ACHN (cell line): ENCODE measurements at regions not wholly inside any gene's neighbourhood (a gene's known extent, or its start where the extent isn't known, plus 50 kb on each side); places are given as distances from the start of the nearest gene placed in this dataset.
"Not testable (repeated sequence)": the region's sequence is repeated elsewhere in the genome, so short reads cannot be mapped to it uniquely, and the experiment has no call there.

ENCODE experiments used
- DNase-seq: peaks from one replicate; pipeline ENCODE4 v3.0.0-alpha.2; 2015
- in situ Hi-C: cut with HindIII; loops from 2 replicates; pipeline ENCODE4 v1.10.0; 2017; ENCODE audit warnings: low sequenced_read_pairs, low pct_ligation_motif_present, low pct_unique_long_range_greater_than_20kb

DNA sequence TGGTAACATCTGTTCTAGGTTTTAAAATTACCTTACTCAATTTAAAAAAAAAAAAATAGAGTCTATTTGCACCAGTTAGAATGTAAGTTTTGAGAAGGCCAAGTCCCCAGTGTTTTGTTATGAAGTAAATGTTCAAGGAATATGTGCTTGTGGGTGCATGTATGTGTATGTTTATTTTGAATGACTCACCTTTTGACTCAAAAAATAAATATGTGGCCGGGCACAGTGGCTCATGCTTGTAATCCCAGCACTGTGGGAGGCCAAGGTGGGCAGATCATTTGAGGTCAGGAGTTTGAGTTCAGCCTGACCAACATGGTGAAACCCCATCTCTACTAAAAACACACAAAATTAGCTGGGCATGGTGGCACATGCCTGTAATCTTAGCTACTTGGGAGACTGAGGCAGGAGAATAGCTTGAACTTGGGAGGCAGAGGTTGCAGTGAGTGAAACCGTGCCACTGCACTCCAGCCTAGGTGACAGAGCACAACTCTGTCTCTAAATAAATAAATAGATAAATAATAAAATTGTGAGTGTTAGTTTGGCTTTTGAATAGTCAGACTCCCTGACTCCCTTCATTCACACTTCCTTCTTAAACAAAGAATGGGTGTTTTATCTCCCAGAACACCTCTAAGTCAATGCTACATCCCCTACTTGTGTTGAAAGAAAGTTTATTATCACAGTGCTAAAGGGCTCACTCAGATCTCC lies 511.3 kb upstream of the PCDH7 start:
- DNase-seq, result no peak
- in situ Hi-C loops, result no loop called here

DNA sequence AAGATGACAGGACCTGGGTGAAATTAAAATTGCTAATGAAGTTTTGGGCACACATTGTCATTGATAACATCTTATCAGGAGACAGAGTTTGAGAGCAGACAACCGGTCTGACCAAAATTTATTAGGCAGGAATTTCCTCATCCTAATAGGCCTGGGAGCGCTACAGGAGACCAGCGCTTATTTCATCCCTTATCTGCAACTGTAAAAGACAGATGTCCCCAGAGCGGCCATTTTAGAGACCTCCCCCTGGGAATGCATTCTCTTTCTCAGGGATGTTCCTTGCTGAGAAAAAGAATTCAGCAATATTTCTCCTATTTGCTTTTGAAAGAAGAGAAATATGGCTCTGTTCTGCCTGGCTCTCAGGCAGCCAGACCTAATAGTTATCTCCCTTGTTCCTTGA lies 504.2 kb upstream of the PCDH7 start:
- in situ Hi-C loops, DNase-seq: not testable (repeated sequence)

DNA sequence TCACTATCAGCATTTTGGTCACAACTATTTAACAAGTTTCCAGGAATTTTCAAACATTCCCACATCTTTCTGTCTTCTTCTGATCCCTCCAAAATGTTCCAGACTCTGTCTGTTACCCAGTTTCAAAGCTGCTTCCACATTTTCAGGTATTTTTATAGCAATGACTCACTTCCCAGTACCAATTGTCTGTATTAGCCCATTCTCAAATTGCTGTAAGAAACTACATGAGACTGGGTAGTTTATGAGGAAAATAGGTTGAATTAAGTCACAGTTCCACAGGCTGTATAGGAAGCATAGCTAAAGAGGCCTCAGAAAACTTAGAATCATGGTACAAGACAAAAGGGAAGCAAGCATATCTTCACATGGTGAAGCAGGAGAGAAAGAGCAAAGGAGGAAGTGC lies 475.0 kb upstream of the PCDH7 start:
- in situ Hi-C loops, result no loop called here
- no peak for DNase-seq

DNA sequence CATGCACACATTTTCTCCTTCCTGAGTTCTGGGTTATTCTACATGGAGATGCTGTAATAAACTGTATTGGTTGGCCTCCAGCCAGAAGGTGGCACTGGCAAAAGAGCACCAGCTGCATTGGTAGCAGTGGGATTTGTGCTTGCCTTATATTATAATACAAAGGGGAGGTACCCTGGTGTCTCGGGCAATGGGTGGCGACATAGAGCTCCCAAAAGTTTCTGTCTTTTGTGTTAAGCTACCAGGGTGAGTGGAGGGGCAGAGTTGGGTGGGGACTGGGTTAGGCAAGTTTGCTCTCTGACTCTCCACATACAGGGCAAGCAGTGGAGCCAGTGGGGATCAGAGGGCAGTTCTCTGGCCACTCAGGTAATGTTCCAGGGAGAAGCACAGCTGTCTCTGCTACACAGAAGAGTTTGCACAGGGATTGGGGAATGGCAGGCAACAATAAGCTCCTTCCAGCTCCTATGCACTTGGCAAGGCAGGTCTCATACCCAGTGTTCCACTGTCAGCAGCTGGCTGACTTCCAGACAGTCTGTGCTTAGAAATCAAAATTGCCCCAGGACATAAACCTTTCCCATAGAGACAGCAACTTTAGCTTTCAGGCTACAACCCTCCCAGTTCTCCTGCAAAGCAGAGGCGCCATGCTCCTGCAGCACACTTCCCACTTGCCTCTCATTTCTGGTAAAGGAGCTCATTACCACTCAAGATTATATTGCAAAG lies 463.9 kb upstream of the PCDH7 start:
- in situ Hi-C loops, result no loop called here
- DNase-seq, result no peak

DNA sequence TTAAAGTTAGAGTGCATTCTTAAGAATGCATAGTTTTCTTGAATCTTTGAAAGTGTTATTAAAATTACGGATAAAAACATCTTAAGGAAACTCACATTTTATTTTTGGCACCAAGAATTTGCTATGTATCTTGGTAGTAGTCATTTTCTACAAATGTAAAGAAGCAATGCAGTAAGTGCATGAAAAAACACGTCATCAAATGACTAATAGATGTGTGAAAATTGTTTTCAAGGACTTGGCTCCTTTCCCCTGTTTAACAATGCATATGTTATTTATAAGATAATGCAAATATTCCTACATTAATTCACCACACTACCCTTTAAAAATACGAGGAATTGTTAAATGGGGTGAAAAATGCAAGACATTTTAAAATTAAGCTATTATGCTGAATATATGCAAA lies 461.2 kb upstream of the PCDH7 start:
- no peak for DNase-seq
- in situ Hi-C loops, result no loop called here

DNA sequence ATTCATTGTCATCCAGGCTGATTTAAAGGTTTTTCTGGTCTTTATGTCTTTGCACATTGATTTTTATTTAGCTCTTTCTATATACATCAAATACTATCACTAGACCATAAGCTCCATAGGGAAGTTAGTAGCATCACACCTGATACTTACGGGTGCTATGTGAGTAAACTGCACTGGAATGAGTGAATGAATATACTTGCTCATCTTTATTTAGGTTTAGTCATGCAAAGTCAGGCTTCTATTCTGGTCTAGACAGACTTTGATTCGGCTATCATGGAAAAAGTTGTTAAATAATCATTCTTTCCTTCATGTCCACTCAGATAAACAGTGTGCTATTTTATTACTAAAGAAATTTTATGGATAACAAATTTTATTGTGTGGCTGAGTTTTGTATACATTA lies 457.8 kb upstream of the PCDH7 start:
- DNase-seq, result no peak
- in situ Hi-C loops, result no loop called here

DNA sequence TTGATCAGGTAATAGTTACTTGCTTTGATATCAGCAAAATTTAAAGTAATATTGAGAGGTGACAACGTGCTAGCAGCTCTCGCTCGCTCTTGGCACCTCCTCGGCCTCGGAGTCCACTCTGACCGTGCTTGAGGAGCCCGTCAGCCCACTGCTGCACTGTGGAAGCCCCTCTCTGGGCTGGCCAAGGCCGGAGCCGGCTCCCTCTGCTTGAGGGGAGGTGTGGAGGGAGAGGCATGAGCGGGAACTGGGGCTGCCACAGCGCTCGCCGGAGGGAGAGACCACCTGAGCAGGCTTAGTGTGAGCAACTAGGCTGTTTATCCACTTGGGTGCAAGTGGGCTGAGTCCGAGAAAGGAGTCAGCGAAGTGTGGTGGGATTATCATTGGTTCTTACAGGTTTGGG lies 455.7 kb upstream of the PCDH7 start:
- in situ Hi-C loops, result no loop called here
- no peak for DNase-seq

DNA sequence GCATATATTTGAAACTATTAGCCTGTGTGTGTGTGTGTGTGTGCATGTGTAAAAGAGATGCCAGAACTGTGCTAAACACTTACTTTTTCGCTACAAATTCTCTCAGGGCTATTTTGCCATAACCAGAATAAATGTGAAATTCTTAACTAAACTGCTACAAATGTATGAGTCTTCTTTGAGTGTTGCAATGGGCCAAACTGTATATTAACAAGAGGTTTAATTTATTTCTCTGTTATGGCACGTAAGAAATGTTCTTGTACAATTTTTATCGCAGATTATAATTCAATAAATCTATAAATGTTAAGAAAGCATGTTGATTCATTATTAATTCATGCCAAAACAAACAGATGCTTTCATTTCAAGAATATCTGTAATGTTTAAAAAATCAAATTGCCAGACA lies 454.5 kb upstream of the PCDH7 start:
- no peak for DNase-seq
- in situ Hi-C loops, result no loop called here

DNA sequence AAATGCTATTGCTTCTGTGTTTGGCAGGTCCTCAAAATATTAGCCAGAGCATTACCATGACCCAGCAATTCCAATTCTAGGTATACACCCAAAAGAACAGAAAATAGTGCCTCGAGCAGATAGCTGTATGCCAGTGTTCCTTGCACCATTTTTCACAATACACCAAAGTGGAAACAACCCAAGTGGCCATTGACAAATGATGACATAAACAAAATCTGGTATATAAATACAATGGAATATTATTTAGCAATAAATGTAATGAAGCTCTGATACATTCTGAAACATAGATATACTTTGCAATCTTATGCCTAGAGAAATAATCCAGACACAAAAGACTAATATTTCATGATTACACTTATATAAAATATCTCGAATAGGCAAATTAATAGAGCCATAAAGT lies 451.8 kb upstream of the PCDH7 start:
- DNase-seq, result no peak
- in situ Hi-C loops, result no loop called here

DNA sequence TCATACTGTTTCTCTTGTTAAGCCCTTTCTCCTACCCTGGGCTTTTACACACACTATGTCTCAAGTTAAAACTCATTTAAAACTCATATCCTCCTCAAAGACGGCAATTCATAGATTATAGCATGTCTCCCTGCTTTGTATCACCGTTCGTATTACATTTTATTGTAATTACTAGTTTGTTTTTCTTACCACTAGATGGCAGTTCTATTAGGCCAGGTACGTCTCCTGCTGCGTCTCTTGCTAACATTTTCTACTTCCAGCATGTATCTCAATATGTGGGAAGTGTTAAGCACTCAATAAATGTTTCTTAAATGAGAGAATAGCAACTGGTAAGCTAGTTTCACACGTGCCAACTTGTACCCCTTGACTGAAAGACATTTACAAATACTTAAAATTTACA lies 450.3 kb upstream of the PCDH7 start:
- in situ Hi-C loops, result no loop called here
- DNase-seq, result no peak

DNA sequence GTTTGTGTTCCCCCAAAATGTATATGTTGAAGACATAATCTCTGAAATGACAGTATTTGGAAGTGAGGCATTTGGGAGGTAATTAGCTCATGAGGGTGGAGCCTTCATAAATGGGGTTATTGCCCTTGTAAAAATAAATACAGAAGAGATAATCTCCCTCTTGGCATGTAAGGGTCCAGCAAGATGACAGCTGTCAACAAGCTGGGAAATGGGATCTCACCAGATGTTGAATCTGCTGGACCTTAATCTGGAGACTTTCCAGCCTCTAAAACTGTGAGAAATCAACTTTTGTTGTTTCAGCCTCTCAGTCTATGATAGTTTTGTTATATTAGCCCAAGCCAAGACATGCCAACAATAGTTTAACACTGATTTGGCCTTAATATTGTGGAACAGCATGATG lies 438.2 kb upstream of the PCDH7 start:
- in situ Hi-C loops, result no loop called here
- DNase-seq, result no peak

DNA sequence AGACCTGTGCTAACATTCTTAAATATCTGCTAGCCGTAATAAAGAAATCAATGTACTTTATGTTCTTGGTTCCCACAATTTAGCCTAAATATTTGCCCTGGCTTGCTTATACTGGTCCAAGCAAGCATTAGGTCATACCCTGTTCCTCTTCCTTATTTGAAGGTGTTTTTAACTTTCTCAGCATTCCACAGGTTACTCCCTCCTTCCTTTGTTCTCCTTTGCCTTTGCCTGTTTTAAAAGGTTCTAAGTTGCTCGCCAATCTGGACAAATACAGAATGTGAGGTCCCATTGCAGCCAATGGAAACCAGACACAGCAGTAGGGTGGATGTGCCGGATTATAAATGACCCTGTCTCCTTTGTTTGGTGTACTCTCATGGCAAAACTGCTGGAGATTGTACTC lies 436.8 kb upstream of the PCDH7 start:
- in situ Hi-C loops, result no loop called here
- DNase-seq, result no peak

DNA sequence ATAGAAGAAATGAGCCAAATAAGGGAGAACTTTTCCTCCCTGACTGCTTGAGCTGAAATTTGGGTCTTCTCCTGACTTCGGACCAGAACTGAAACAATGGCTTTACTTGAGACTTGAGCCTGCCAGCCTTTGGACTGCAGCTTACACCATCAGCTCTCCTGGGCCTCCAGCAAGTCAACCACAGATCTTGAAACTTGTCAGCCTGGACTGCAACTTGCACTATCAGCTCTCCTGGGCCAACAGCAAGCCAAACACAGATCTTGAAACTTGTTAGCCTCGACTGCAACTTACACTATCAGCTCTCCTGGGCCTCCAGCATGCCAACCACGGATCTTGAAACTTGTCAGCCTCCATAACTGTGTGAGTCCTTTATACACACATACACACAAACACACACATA lies 425.9 kb upstream of the PCDH7 start:
- in situ Hi-C loops, result no loop called here
- DNase-seq, result no peak

DNA sequence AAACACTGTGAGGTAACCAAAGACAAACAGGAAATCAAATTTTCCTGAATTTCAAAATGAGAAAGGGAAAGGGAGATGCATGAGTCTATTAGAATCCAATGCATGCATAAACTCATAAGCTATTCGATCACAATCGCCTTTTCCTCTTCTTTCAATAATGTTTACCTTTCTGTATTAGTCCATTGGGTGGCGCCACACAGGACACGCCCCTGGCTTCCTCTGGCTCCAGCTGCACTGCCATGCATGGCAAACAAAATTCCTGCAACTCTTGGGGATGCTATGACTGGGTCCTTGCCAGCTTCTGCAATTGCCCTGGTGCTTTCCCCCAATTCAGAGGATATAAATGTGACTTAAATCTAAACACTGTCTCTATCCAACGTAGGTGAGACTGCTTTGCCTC lies 424.5 kb upstream of the PCDH7 start:
- in situ Hi-C loops, result no loop called here
- DNase-seq, result no peak

DNA sequence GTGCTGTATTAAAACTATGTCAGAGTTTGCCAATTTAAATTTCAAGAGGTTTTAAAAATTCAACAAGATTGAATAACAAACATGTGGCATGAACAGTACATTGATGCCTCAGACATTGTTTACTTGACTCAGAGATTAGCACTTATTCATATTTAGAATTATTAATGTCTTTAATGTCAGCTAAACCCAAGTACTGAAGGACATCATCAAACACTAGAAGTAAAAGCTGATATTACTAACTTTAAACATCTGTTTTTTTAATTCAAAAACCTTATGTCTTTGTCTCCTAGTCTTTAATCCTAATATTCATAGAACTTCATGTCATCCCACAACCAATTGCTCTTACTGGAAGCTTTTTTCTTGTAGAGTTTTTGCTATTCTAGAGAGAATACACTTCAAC lies 406.2 kb upstream of the PCDH7 start:
- DNase-seq, result no peak
- in situ Hi-C loops, result no loop called here

DNA sequence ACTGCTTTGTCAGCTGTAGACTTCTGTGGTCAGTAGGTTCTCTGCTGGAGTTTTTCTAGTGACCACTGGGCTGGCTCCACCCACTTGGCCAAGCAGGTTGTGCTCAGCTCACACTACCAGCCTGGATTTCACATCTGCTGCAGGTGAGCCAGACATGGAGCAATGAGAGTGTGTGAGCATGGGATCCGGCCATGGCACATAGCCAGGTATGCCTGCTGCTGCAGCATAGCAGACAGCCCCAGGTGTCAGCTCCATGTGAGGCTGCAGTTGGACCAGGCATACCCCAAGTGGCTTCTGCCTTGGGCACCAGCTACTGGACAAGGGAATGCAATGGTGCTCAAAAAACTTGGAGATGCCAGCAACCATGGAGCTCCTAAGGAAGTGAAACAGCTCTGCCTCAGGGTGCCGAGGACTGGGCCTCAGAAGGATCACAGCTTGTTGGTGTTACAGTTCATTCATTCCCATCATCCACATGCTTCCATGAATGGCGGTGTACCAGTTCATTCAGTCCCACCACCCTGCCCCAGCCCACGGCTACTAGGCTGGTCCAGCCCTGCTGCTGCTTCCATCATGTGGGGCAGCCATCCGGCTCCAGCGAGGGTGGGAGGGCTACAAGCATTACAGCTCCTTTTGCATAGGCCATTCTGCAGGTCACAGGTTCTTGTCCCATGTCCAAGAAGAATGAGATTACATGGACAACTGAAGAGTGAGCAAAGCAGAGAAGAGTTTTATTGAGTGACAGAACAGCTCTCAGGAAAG lies 389.1 kb upstream of the PCDH7 start:
- no peak for DNase-seq
- in situ Hi-C loops, result no loop called here

DNA sequence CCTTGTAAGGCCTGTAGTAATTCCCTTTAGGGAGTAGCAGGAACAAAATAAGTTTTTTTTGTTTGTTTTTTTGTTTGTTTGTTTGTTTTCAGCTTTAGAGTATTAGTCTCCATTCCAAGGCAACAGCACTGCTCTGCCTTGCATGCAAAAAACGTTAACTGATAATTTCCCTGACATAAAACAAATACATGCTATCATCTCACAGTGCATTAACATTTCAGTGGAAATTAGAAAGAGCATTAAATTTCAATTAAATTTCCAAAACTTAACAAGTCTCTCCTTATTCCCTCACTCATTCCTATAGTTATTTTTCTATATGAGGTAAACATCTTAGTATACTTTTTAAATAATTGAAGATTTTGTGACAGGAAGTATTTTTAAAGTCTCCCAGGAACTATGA lies 378.4 kb upstream of the PCDH7 start:
- in situ Hi-C loops, result no loop called here

DNA sequence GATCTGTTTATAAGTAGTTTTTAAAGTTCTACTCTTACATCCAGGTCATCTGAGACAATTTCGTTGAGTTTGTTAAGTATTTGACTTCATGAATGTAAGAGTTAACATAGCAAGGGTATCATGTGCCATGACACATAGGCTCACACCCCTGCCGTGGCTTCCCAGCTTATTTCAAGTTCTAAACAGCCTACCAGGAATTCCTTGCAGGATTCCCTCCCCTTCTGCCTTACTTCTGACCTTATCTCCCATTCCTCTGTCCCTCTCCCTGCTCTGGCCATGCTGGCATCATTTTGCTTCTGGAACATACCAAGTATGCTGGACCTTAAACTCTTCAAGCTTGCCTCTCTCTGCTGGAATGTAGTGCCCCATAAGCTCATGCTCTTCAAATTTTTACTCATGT lies 369.9 kb upstream of the PCDH7 start:
- in situ Hi-C loops, result no loop called here
- DNase-seq, result no peak

More for the DNA sequence above, 378.4 kb upstream of the PCDH7 start:
- DNase-seq, result no peak

DNA sequence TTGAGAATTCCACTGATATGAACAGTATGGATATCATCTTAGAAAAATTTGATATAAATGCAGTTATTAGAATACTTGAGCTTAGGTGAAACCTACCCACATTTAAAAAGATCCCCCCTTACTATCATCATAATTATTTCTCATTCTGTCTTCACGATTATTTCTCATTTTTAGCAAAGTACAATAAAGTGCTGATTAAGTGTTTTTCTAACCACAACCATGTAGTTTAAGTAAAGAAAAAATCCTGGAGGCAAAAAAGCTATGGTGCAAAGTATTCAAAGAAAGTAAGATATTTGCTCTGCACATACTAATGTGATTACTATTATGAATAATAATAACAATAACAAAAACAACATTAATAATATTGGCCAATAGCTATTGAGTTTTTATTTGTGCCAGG lies 365.6 kb upstream of the PCDH7 start:
- in situ Hi-C loops, result no loop called here

DNA sequence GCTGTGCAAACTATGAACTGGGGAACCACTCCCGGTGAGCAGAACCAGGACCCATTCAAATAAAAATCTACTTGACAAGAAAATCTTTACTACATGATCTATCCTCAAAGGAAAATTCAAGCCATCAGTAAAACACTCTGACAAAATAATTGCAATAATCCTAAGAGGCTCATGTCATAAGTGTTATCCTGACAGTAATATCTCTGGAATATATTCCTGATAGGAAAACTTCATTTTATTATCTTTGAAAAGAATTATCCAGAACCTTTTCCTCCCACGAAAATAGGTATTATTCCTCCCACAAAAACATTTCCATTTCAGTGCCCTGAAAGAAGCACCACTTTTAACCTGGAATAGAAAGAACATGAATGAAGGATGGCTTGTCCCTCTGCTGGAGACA lies 357.7 kb upstream of the PCDH7 start:
- in situ Hi-C loops, result no loop called here
- no peak for DNase-seq

More for the DNA sequence above, 365.6 kb upstream of the PCDH7 start:
- no peak for DNase-seq
